NT2/D1 (cell line): ENCODE measurements at regions not wholly inside any gene's neighbourhood (a gene's known extent, or its start where the extent isn't known, plus 50 kb on each side); places are given as distances from the start of the nearest gene placed in this dataset.

Experiments used
- DNase-seq: peaks from one replicate; pipeline ENCODE4 v3.0.0-alpha.2; 2011; ENCODE audit warnings: low read depth, low spot score
- H3K27me3 ChIP-seq: 2 replicates; pipeline ENCODE4 v1.6.0; 2011; ENCODE audit warnings: mild to moderate bottlenecking; ENCODE audit not compliant: insufficient read length, insufficient read depth
- H3K36me3 ChIP-seq: 2 replicates; pipeline ENCODE4 v1.6.1; 2011; ENCODE audit warnings: mild to moderate bottlenecking, low read length, mixed read lengths; ENCODE audit not compliant: insufficient read depth, insufficient read length
- H3K4me1 ChIP-seq: 2 replicates; pipeline ENCODE4 v1.5.1; 2011; ENCODE audit not compliant: insufficient read depth, insufficient read length
- H3K4me3 ChIP-seq: 2 replicates; pipeline ENCODE4 v1.5.1; 2011; ENCODE audit warnings: low read depth; ENCODE audit not compliant: insufficient read length
- H3K9ac ChIP-seq: 2 replicates; pipeline ENCODE4 v1.6.0; 2011; ENCODE audit warnings: low read depth; ENCODE audit not compliant: insufficient read length
- H3K9me3 ChIP-seq: 2 replicates; pipeline ENCODE4 v1.5.1; 2011; ENCODE audit warnings: mild to moderate bottlenecking, low read length; ENCODE audit not compliant: insufficient read depth
- SUZ12 ChIP-seq: IDR thresholded peaks from 2 replicates; pipeline ENCODE4 v1.6.1; 2011; ENCODE audit not compliant: insufficient read length, insufficient read depth; ENCODE audit errors: extremely low read depth
- YY1 ChIP-seq: IDR thresholded peaks from 2 replicates; pipeline ENCODE4 v1.6.1; 2011; ENCODE audit not compliant: insufficient read length, insufficient read depth
- ZNF274 ChIP-seq: IDR thresholded peaks from 2 replicates; pipeline ENCODE4 v1.6.1; 2011; ENCODE audit warnings: mild to moderate bottlenecking, low read depth, low read length

DNA sequence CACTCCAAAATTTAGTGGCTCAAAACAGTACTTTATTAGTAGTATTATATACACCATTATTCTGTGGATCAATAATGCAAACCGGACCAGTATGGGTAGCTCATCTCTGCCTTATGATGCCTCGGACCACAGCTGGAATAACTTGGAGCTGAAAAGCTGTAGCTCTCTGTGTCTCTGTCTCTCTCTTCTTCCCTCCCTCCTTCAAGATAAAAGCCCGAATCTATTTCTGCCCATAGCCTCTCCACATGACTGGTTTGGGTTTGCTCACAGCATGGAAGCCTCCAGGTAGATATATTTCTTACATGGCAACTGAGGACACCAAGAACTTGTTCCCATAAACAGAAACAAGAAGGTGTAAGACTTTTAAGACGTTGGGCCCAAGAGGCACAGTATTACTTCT is 147.5 kb upstream of the TBCA start:
- Histone ChIP-seq H3K9ac (no peak overlapping the region), H3K27me3 (no peaks in the 10 kb centered on the region), H3K4me3 (no peak overlapping the region), H3K36me3 (no peaks in the 10 kb centered on the region), H3K4me1 (no peaks in the 10 kb centered on the region), H3K9me3 (no peaks in the 10 kb centered on the region)
- DNase-seq: no peak
- no peak for TF ChIP-seq YY1
- no peak for TF ChIP-seq ZNF274
- TF ChIP-seq SUZ12: no peak

DNA sequence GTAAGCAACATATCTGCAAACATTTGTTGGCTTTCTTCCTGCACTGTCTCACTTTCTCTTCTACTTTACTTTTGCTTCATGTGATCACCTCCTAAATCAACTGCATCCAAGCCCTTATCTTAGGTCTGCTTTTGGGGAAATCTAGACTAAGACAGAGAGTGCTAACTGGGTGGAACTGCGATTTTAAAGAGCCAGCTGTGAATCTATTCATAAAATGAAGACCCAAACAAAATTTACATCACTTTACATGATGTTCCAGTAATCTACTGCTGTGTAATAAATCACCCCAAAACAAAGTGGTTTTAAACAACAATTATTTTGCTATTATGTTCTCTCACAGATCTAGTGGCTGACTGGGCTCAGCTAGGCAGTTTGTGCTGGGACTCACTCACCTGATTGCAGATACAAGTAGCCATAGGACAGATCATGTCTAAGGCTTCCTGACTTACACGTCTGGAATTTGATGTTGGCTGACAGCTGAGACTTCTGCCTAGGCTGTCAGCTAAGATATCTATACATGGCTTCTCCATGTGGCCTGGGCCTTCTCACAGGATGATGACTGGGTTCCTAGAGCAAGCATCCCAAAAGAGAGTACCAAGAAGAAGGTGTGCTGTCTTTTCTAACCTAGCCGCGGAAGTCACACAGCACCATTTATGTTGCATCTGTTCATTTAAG is 145.1 kb upstream of the TBCA start:
- DNase-seq: no peak

DNA sequence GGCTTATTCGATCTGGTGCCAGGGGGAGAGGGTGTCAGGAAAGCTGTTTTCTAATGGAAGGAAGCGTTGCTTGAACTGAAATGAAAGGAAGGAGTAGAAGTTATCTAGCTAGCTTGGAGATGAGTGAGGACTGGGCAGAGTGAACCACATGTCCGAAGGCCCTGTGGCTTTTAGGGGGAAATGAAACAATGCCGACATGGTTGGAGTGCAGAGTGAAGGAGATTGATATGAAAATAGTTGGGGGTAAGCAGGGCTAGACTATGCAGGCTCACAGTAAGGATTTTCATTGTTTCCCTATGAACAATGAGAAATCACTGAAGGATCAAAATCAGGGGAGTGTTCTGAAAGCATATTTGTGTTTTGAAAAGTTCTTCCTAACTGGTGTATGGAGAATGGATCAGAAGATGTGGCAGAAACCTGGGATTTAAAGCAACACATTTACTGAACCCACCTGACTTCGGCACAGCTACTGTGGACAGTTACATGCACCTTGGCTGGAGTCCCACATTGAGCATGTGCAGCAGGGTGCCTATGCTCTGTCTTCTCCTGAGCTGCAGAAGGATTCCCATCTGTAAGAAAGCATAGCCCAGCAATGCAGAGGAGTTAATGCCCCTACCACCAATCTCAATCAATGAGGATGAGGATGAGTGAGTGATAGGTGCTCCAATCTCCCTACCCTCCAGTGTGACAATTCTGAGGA is 144.4 kb upstream of the TBCA start:
- TF ChIP-seq YY1 (no peak), SUZ12 (no peak), ZNF274 (no peak)
- Histone ChIP-seq H3K36me3 (no peaks in the 10 kb centered on the region), H3K9me3 (no peaks in the 10 kb centered on the region), H3K4me1 (no peaks in the 10 kb centered on the region), H3K9ac (no peak overlapping the region), H3K27me3 (no peaks in the 10 kb centered on the region), H3K4me3 (no peak overlapping the region)
- no peak for DNase-seq

More for the DNA sequence above, 145.1 kb upstream of the TBCA start:
- Histone ChIP-seq H3K36me3 (no peaks in the 10 kb centered on the region), H3K9me3 (no peaks in the 10 kb centered on the region), H3K27me3 (no peaks in the 10 kb centered on the region), H3K4me1 (no peaks in the 10 kb centered on the region), H3K4me3 (no peak overlapping the region), H3K9ac (no peak overlapping the region)
- TF ChIP-seq YY1 (no peak), ZNF274 (no peak), SUZ12 (no peak)

DNA sequence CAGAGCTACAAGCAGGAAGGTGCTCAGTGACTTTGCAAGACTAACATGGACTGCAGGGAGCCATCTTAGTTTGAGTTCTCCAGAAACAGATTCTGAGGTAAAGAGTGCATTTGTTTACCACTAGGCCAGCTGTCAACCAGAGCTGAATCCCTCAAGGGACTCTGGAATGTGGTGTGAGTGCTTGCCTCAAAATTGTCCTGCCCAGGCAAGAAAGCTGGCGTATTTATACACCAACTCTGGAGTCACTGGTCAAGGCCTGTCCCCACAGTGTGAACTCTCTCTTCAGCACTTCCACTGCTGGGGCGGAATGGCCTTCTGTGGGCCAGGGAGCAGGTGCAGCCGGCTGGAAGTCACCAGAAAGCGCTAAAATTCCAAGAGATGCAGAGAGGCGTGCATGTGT is 139.2 kb upstream of the TBCA start:
- Histone ChIP-seq H3K4me3 (no peak overlapping the region), H3K9ac (no peak overlapping the region), H3K9me3 (no peaks in the 10 kb centered on the region), H3K36me3 (no peaks in the 10 kb centered on the region), H3K27me3 (no peaks in the 10 kb centered on the region), H3K4me1 (no peaks in the 10 kb centered on the region)
- no peak for TF ChIP-seq ZNF274
- DNase-seq: no peak

DNA sequence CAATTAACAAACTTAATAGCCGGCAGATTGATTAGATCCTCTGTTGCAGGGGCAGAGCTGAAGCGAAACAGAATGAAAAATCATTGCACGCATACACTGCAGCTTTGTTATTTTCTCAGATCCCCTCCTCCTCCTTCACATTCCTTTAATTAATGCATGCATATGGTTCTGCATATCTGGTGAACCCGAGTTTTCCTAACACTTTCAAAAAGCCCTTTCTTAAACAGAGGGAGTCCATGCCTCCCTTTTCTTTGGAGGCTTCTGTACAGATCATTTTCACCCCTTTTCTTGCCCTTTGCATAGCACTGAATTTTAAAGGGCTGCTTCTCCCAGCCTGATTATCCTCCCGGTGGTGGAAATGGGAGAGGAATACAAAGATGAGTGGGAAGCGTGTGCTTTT is 136.6 kb upstream of the TBCA start:
- Histone ChIP-seq H3K27me3 (no peaks in the 10 kb centered on the region), H3K36me3 (no peaks in the 10 kb centered on the region), H3K4me3 (no peak overlapping the region), H3K9me3 (no peaks in the 10 kb centered on the region), H3K4me1 (no peaks in the 10 kb centered on the region), H3K9ac (no peak overlapping the region)
- DNase-seq: no peak
- TF ChIP-seq ZNF274 (no peak), YY1 (no peak), SUZ12 (no peak)

DNA sequence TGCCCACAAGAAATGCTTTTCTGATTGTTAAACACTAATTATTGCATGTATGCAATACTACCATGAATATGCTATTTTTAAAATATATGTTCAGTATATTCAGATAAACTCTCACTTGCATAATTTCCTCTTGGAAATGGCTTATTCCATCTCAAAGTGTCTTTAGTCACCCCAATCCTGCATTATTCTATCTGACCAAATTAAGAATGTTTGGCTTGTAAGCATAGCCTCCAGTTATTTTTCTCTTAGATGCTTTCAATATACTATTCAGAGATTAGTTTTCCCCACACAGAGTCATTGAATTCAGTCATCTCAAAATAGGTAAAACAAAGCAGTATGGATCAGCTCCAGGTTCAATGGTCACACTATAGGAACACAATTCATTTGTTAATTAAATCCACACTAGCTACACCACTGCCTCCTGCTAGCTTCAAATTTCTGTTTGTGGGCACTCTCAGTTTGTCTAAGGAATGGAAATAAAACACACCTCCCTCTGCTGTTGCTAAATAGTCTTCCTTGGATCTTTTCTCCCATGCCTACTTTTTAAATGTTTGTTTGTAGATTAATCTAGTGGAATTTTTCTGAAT is 134.6 kb upstream of the TBCA start:
- Histone ChIP-seq H3K4me1 (no peaks in the 10 kb centered on the region), H3K9me3 (no peaks in the 10 kb centered on the region), H3K9ac (no peak overlapping the region), H3K27me3 (no peaks in the 10 kb centered on the region), H3K36me3 (no peaks in the 10 kb centered on the region), H3K4me3 (no peak overlapping the region)
- no peak for DNase-seq
- TF ChIP-seq ZNF274 (no peak), SUZ12 (no peak), YY1 (no peak)

DNA sequence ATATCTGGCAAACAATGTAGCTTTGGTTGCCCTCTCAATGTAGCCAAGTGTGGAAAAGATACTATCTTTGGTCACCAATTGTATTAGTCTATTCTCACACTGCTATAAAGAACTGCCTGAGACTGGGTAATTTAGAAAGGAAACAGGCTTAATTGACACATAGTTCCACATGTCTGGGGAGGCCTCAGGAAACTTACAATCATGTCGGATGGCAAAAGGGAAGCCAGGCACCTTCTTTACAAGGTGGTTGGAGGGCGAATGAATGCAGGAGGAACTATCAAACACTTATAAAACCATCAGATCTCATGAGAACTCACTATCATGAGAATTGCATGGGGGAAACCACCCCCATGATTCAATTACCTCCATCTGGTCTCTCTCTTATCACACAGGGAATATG is 133.1 kb upstream of the TBCA start:
- DNase-seq: no peak
- Histone ChIP-seq H3K9ac (no peak overlapping the region), H3K27me3 (no peaks in the 10 kb centered on the region), H3K4me3 (no peak overlapping the region), H3K36me3 (no peaks in the 10 kb centered on the region), H3K9me3 (no peaks in the 10 kb centered on the region), H3K4me1 (no peaks in the 10 kb centered on the region)
- TF ChIP-seq YY1 (no peak), SUZ12 (no peak), ZNF274 (no peak)
